ENCODE measurements at regions not wholly inside any gene's neighbourhood (a gene's known extent, or its start where the extent isn't known, plus 50 kb on each side); places are given as distances from the start of the nearest gene placed in this dataset.

- Histone ChIP-seq H3K79me2 (ENCODE audit: insufficient read depth, low read length) (no peaks in the 10 kb centered on the region), H3K27ac (ENCODE audit: low read depth, low read length) (no peak overlapping the region), H2AFZ (ENCODE audit: low read length) (no peak overlapping the region), H4K20me1 (ENCODE audit: insufficient read depth, low read length) (no peaks in the 10 kb centered on the region), H3K9me3 (ENCODE audit: low read depth, low read length) (no peaks in the 10 kb centered on the region), H3K4me3 (ENCODE audit: insufficient read depth, low read length) (no peak overlapping the region), H3K27me3 (ENCODE audit: insufficient read depth, low read length) (no peaks in the 10 kb centered on the region), H3K4me1 (ENCODE audit: insufficient read depth, low read length) (no peaks in the 10 kb centered on the region), H3K36me3 (ENCODE audit: insufficient read depth, low read length) (no peaks in the 10 kb centered on the region), H3K4me2 (ENCODE audit: insufficient read depth, low read length) (no peak overlapping the region)
- no peak for DNase-seq (ENCODE audit: insufficient read length, low spot score, missing footprints)
- TF ChIP-seq, protein P1, sequence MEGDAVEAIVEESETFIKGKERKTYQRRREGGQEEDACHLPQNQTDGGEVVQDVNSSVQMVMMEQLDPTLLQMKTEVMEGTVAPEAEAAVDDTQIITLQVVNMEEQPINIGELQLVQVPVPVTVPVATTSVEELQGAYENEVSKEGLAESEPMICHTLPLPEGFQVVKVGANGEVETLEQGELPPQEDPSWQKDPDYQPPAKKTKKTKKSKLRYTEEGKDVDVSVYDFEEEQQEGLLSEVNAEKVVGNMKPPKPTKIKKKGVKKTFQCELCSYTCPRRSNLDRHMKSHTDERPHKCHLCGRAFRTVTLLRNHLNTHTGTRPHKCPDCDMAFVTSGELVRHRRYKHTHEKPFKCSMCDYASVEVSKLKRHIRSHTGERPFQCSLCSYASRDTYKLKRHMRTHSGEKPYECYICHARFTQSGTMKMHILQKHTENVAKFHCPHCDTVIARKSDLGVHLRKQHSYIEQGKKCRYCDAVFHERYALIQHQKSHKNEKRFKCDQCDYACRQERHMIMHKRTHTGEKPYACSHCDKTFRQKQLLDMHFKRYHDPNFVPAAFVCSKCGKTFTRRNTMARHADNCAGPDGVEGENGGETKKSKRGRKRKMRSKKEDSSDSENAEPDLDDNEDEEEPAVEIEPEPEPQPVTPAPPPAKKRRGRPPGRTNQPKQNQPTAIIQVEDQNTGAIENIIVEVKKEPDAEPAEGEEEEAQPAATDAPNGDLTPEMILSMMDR (IDR thresholded peaks at IDR 0.05; ENCODE audit: extremely low read depth, low read depth, low read length), result no peak
Measured at GRCh38 chr4:111797455-111798163, 347.6 kb upstream of the FAM241A start.

DNA sequence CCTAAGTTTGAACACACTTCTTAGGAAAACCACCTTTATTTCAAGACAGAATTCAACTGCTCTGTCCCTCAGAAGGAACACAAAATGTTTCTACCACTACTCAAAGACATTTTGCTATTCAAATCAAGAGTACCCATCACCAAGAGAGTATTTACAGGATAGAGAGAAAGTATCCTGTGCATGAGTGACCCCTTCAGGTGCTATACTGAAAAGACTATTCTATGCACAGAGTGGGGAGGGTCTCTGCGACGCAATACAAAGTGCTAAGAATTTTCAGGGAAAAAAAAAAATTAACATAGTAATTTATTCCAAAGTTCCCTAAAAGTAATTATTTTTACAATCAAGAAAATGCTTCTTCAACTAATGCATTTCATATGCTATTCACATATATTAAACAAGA is 346.4 kb upstream of the FAM241A start:
- Histone ChIP-seq H3K4me3 (ENCODE audit: insufficient read depth, low read length) (no peak overlapping the region), H3K27ac (ENCODE audit: low read depth, low read length) (no peak overlapping the region), H3K79me2 (ENCODE audit: insufficient read depth, low read length) (no peaks in the 10 kb centered on the region), H3K36me3 (ENCODE audit: insufficient read depth, low read length) (no peaks in the 10 kb centered on the region), H3K4me1 (ENCODE audit: insufficient read depth, low read length) (no peaks in the 10 kb centered on the region), H3K27me3 (ENCODE audit: insufficient read depth, low read length) (no peaks in the 10 kb centered on the region), H3K4me2 (ENCODE audit: insufficient read depth, low read length) (no peak overlapping the region), H2AFZ (ENCODE audit: low read length) (no peak overlapping the region), H4K20me1 (ENCODE audit: insufficient read depth, low read length) (no peaks in the 10 kb centered on the region), H3K9me3 (ENCODE audit: low read depth, low read length) (no peaks in the 10 kb centered on the region)
- no peak for DNase-seq (ENCODE audit: insufficient read length, low spot score, missing footprints)
- TF ChIP-seq, protein P1 (IDR thresholded peaks at IDR 0.05; ENCODE audit: extremely low read depth, low read depth, low read length), result no peak

DNA sequence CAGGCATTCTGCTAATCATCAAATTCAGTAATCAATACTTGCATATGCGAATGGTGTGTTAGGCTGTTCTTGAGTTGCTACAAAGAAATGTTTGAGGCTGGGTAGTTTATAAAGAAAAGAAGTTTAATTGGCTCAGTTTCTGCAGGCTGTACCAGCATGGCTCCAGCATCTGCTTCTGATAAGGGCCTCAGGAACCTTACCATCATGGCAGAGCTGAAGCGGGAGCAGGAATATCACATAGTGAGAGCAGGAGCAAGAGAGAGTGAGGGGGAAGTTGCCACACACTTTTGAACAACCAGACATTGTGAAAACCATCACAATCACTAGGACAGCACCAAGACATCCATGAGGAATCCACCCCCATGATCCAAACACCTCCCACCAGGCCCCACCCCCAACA is 344.7 kb upstream of the FAM241A start:
- Histone ChIP-seq H3K27ac (ENCODE audit: low read depth, low read length) (no peak overlapping the region), H3K79me2 (ENCODE audit: insufficient read depth, low read length) (no peaks in the 10 kb centered on the region), H2AFZ (ENCODE audit: low read length) (no peak overlapping the region), H4K20me1 (ENCODE audit: insufficient read depth, low read length) (no peaks in the 10 kb centered on the region), H3K4me3 (ENCODE audit: insufficient read depth, low read length) (no peak overlapping the region), H3K4me2 (ENCODE audit: insufficient read depth, low read length) (no peak overlapping the region), H3K9me3 (ENCODE audit: low read depth, low read length) (no peaks in the 10 kb centered on the region), H3K36me3 (ENCODE audit: insufficient read depth, low read length) (no peaks in the 10 kb centered on the region), H3K4me1 (ENCODE audit: insufficient read depth, low read length) (no peaks in the 10 kb centered on the region), H3K27me3 (ENCODE audit: insufficient read depth, low read length) (no peaks in the 10 kb centered on the region)
- TF ChIP-seq, protein P1 (IDR thresholded peaks at IDR 0.05; ENCODE audit: extremely low read depth, low read depth, low read length), result no peak
- no peak for DNase-seq (ENCODE audit: insufficient read length, low spot score, missing footprints)

DNA sequence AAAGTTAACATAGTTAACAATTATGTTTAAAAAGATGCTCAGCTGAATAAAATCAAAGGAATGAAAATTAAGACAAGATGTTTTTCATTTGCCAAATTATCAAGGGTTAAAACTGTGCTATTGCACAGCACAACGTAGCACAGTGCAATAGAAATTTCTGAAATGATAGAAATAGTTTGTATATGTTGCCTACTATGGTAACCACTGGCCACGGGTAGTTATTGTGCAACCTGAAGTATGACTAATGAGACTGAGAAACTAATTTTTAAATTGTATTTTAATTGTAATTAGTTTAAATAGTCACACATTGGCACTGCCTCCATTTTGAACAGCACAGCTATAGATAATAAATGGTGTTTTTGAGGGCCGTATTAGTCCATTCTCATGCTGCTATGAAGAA is 343.1 kb upstream of the FAM241A start:
- no peak for DNase-seq (ENCODE audit: insufficient read length, low spot score, missing footprints)
- Histone ChIP-seq H3K79me2 (ENCODE audit: insufficient read depth, low read length) (no peaks in the 10 kb centered on the region), H3K27ac (ENCODE audit: low read depth, low read length) (no peak overlapping the region), H3K9me3 (ENCODE audit: low read depth, low read length) (no peaks in the 10 kb centered on the region), H3K4me3 (ENCODE audit: insufficient read depth, low read length) (no peak overlapping the region), H3K36me3 (ENCODE audit: insufficient read depth, low read length) (no peaks in the 10 kb centered on the region), H3K4me1 (ENCODE audit: insufficient read depth, low read length) (no peaks in the 10 kb centered on the region), H3K27me3 (ENCODE audit: insufficient read depth, low read length) (no peaks in the 10 kb centered on the region), H4K20me1 (ENCODE audit: insufficient read depth, low read length) (no peaks in the 10 kb centered on the region), H3K4me2 (ENCODE audit: insufficient read depth, low read length) (no peak overlapping the region), H2AFZ (ENCODE audit: low read length) (no peak overlapping the region)
- TF ChIP-seq, protein P1 (IDR thresholded peaks at IDR 0.05; ENCODE audit: extremely low read depth, low read depth, low read length), result no peak

Data from osteoblast (primary cell).